GM19043 (cell line): ENCODE measurements at regions not wholly inside any gene's neighbourhood (a gene's known extent, or its start where the extent isn't known, plus 50 kb on each side); places are given as distances from the start of the nearest gene placed in this dataset.
"Not testable (repeated sequence)": the region's sequence is repeated elsewhere in the genome, so short reads cannot be mapped to it uniquely, and the experiment has no call there.

Experiments used
- ATAC-seq: cut with Tn5 transposase; IDR thresholded peaks from one replicate; pipeline ENCODE4 v1.9.1; 2021; ENCODE audit warnings: low read depth; ENCODE audit not compliant: unreplicated experiment

- peak; percentile 72 for ATAC-seq
Observed at GRCh38 chr3:30319713-30320112, 286.7 kb upstream of the TGFBR2 start.

GRCh38 chr3:30320392-30320791, 286.0 kb upstream of the TGFBR2 start:
- no peak for ATAC-seq

- ATAC-seq: no peak
Observed at GRCh38 chr3:30321065-30321464, 285.3 kb upstream of the TGFBR2 start.

GRCh38 chr3:30323649-30324048, 282.8 kb upstream of the TGFBR2 start:
- ATAC-seq: not testable (repeated sequence)

- no peak for ATAC-seq
Observed at GRCh38 chr3:30324587-30324986, 281.8 kb upstream of the TGFBR2 start.

GRCh38 chr3:30327976-30328375, 278.4 kb upstream of the TGFBR2 start:
- not testable (repeated sequence) for ATAC-seq

- not testable (repeated sequence) for ATAC-seq
Observed at GRCh38 chr3:30328935-30329334, 277.5 kb upstream of the TGFBR2 start.

- no peak for ATAC-seq
Observed at GRCh38 chr3:30331519-30331918, 274.9 kb upstream of the TGFBR2 start.

GRCh38 chr3:30332196-30333021, 274.0 kb upstream of the TGFBR2 start:
- no peak for ATAC-seq

- no peak for ATAC-seq
Observed at GRCh38 chr3:30333143-30333542, 273.3 kb upstream of the TGFBR2 start.

- ATAC-seq: no peak
Observed at GRCh38 chr3:30333903-30334302, 272.5 kb upstream of the TGFBR2 start.

GRCh38 chr3:30340500-30340899, 265.9 kb upstream of the TGFBR2 start:
- ATAC-seq: no peak

- ATAC-seq: no peak
Observed at GRCh38 chr3:30341079-30341478, 265.3 kb upstream of the TGFBR2 start.

- no peak for ATAC-seq
Observed at GRCh38 chr3:30341851-30342250, 264.6 kb upstream of the TGFBR2 start.

GRCh38 chr3:30342318-30343060, 263.9 kb upstream of the TGFBR2 start:
- ATAC-seq: no peak

- ATAC-seq: no peak
Observed at GRCh38 chr3:30343067-30343831, 263.2 kb upstream of the TGFBR2 start.

GRCh38 chr3:30343861-30344260, 262.5 kb upstream of the TGFBR2 start:
- ATAC-seq: no peak

- ATAC-seq: no peak
Observed at GRCh38 chr3:30344288-30344687, 262.1 kb upstream of the TGFBR2 start.

GRCh38 chr3:30346933-30347320, 259.5 kb upstream of the TGFBR2 start:
- no peak for ATAC-seq

- ATAC-seq: peak; percentile 80
Observed at GRCh38 chr3:30347679-30348216, 258.7 kb upstream of the TGFBR2 start.

GRCh38 chr3:30349507-30349906, 256.9 kb upstream of the TGFBR2 start:
- no peak for ATAC-seq
